ENCODE measurements at regions not wholly inside any gene's neighbourhood (a gene's known extent, or its start where the extent isn't known, plus 50 kb on each side); places are given as distances from the start of the nearest gene placed in this dataset.
"Not testable (repeated sequence)": the region's sequence is repeated elsewhere in the genome, so short reads cannot be mapped to it uniquely, and the experiment has no call there.

DNA sequence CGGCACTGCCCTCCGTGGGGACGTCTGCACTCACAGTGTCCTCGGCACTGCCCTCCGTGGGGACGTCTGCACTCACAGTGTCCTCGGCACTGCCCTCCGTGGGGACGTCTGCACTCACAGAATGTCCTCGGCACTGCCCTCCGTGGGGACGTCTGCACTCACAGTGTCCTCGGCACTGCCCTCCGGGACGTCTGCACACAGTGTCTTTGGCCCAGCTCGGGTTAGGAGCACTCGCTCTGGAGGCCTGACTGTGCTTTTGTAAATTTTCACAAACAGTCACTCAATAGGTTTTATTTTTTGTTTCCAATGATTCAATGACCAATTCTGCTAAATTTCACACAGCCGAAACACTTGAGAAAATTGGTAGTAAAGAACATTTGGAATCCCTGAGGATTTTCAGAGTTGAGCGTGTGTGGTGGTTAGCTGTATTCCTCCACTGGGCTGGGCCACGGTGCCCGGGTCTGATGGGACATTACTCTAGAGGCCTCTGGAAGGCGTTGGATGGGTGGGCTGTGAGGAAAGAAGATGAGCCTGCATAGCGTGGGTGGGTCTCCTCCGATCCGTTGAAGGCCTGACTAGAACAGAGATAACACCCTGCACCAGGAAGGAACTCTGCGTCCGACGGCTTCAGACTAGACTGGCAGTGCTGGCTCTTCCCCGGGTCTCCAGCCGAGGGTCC lies 134.8 kb downstream of the RTP5 start:
- DNase-seq (ENCODE audit: low read depth): no peak

DNA sequence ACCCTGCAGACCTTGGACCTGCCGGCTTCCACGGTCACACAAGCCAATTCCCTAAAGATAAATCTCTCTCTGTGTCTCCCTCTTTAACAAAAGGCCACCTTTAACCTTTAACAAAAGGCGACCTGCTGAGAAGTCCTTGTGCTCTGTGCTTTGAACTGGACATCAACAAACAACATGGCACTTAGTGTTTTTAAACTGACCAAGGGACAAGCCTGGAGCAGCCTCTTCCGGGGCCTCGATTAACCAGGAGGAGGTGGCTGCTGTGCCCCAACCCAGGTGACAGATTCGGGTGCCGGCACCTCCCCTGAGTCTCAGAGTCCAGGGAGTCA lies 135.3 kb downstream of the RTP5 start:
- no peak for DNase-seq (ENCODE audit: low read depth)

DNA sequence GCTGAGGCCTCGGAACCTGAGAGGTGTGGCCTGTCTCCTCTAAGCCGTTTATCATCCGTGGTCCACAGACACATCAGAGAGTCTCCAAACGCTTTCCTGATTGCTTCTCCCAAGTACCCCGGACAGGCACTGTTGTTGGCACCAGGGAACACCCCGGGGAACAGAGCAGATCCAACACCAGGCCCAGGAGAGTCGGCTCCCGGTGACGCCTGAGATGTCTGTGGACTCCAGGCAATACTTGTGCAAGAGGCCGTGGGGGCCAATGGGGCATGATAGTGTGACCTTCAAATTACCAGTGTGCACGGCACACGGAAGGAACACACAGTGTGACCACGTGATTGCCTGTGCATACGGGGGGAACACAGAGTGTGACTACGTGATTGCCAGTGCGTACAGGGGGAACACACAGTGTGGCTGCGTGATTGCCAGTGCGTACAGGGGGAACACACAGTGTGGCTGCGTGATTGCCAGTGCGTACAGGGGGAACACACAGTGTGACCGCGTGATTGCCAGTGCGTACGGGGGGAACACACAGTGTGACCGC lies 136.6 kb downstream of the RTP5 start:
- DNase-seq (ENCODE audit: low read depth): not testable (repeated sequence)

DNA sequence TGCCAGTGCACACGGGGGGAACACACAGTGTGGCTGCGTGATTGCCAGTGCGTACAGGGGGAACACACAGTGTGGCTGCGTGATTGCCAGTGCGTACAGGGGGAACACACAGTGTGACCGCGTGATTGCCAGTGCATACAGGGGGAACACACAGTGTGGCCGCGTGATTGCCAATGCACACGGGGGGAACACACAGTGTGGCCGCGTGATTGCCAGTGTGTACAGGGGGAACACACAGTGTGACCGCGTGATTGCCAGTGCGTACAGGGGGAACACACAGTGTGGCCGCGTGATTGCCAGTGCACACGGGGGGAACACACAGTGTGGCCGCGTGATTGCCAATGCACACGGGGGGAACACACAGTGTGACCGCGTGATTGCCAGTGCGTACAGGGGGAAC lies 139.4 kb downstream of the RTP5 start:
- DNase-seq (ENCODE audit: low read depth): not testable (repeated sequence)

DNA sequence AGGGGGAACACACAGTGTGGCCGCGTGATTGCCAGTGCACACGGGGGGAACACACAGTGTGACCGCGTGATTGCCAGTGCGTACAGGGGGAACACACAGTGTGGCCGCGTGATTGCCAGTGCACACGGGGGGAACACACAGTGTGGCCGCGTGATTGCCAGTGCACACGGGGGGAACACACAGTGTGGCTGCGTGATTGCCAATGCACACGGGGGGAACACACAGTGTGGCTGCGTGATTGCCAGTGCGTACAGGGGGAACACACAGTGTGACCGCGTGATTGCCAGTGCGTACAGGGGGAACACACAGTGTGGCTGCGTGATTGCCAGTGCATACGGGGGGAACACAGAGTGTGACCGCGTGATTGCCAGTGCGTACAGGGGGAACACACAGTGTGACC lies 140.3 kb downstream of the RTP5 start:
- not testable (repeated sequence) for DNase-seq (ENCODE audit: low read depth)

DNA sequence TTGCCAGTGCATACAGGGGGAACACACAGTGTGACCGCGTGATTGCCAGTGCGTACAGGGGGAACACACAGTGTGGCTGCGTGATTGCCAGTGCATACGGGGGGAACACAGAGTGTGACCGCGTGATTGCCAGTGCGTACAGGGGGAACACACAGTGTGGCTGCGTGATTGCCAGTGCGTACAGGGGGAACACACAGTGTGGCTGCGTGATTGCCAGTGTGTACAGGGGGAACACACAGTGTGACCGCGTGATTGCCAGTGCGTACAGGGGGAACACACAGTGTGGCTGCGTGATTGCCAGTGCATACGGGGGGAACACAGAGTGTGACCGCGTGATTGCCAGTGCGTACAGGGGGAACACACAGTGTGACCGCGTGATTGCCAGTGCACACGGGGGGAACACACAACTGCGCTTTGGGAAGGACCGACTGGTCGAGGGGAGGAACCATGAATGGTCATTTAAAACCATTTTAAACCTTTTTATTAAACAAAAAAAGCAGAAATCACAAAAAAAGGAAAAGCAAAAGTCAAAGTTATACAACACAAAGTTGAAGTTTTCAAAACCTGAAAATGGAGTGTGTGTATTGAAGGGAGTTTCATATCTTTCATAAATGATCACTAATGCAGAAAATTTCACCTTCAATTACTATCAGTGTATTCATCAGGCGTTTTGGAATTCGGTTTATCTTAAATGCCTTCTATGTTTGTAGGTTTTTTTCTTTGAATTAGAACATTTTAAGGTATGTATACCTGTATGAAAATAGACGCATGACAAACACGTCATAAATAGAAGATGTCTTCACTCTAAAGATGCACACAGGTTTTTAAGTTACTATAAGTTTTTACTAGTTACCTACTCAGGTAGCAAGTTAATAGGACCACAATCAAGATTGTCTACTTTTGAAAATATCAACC lies 141.0 kb downstream of the RTP5 start:
- not testable (repeated sequence) for DNase-seq (ENCODE audit: low read depth)

DNA sequence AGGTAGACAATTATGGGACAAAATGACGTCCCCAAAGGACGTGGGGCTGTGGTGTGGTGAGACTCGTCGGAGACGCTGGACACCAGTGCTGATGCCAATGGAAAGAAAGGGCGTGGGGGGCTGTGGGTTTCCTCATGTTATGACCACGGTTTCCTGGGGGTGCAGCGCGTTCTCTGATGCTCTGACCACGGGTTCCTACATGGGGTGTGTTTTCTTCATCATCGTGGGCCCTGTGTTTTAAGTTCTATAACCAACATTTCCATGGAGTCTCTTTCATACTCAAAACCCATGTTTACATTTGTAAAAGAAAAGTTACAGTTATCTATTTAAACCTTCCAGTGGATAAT lies 141.6 kb downstream of the RTP5 start:
- no peak for DNase-seq (ENCODE audit: low read depth)

DNA sequence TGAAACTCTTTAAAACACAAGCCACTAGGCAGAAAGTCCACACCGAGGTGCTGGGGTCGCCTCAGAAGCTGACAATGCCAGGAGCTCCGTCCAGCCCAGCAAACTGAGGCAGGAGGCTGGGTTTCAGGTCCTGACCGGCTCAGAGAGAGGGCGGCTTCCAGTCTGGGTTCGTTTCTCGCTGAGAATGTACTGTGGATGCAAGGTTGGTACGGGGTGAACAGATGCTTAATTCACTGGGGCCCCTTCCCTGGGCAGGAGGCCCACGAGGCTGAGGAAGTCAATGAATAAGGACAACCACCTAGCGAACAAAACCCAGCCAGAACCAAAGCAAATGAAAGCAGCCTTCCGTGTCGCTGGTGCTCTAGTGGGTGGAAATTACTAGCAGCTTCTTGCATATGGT lies 142.0 kb downstream of the RTP5 start:
- DNase-seq (ENCODE audit: low read depth): no peak

DNA sequence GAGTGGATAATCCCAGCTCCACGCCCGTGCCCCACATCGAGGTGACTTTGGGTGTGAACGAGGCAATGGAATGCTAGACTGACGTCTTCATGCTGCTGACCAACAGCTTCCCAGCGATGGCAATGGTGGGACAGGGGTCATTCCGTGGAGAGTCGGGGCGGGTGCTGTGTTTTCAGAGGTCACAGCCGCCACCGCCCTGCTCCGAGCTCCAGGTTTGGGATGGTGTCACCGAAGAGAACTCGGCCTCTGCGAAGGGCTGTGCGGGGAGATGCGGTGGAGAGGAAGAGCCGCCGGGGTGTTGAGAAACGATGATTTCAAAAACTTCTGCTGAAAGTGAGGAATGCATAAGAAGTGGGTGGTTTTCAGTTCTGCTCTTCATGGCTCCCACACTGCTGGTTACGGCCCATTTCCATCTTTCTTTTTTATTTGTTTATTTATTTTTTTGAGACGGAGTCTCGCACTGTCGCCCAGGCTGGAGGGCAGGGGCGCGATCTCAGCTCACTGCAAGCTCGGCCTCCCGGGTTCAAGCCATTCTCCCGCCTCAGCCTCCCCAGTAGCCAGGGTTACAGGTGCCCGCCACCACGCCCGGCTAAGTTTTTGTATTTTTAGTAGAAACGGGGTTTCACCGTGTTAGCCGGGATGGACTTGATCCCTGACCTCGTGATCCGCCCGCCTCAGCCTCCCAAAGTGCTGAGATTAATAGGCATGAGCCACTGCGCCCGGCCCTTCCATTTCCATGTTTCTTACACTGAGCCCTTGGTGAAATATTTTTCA lies 142.6 kb downstream of the RTP5 start:
- DNase-seq (ENCODE audit: low read depth): no peak

DNA sequence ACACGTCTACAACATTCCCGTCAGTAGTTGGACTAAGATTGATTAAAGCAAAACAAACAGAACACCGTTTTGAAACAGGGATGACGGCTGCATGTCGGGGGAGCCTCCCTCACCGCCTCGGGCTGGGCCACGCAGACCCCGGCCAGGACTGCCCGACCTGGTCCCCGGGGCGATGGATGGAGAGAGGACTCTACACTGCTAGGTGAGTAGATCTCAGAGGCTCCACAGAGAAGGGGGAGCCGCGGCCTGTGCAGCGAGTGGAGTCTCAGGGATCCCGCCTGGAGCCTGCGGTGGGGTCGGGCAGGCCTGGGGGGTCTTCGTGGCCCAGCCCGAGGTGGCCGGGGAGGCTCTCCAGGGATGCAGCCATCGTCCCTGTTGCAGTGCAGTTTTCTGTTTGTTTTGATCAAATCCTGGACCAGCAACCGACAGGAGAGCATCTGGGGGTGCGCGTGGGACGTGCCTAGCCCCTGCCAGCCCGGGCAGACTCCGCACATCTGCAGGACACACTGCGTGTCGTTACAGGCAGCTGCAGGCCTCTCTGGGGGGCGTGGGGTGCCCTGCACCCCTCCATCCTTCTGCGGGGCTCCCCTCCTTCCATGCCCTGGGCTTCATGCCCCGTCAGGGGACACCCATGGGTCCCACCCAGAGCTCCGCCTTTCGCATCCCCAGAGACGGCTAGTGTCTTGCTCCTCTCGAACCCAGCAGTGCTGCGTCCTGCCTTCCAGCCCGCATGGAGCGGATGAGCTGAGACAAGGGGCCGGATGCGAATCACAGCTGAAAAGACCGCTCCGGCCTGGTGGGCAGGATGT lies 143.6 kb downstream of the RTP5 start:
- DNase-seq (ENCODE audit: low read depth): no peak

DNA sequence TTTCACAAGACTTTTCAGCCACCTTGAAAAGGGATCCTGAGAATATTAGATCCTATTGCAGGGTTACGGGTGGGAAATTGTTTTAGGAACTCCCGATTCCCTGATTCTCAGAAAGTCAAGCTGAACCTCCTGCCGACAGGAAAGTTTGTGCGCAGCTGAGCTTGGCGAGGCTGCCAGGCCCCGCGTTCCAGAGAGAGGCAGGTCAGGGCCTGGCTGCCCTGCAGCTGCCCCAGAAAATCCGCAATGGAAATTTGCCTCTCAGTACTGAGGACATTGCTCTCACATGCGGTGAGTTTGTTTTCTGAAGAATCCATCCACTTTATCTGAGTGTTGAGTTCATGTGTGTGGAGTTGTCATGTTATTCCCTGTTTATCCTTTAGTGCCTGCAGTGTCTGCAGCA lies 144.2 kb downstream of the RTP5 start:
- DNase-seq (ENCODE audit: low read depth): no peak

DNA sequence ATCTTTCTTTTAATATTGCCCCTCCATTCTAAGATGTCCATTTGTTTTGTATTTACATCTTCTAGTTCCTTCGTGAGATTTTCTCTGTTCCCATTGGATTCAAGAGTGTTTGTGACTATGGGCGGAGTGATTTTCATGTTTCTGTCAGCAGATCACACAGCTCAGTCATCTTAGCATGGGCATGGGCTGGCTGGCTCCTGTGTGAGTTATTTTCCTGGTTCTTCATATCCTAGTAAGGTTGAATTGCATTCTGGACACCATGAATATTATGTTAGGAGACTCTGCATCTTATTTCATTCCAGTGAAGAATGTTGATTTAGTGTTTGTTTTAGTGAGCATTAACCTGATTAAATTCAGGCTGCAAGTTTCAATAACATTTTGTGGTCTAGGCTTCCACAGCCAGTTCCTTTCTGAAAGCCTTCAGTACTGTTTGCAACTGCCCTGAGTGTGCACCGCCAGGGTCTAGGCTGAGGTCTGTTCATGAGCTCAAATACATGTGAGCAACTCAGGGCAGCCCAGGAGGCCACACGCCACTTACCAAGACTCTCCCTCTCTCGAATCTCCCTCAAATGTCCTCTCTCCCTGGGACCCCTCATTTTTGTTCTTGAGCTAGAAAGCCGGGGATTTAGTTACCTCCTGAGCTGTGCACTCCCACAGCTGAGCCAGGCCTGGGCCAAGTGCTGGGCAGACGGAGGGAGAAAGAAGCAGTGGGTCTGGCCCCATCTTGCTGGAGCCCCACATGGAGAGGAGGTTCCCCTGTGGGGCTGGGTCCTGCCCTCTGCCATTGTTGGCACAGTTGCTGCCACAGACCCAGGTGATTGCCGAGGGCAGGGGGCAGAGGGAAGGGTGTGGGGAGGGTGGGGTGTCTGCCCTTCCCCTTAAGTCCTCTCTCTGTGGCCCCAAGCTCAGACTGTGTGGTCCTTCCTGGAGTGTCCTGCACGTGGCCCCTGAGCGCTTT lies 145.9 kb downstream of the RTP5 start:
- no peak for DNase-seq (ENCODE audit: low read depth)

DNA sequence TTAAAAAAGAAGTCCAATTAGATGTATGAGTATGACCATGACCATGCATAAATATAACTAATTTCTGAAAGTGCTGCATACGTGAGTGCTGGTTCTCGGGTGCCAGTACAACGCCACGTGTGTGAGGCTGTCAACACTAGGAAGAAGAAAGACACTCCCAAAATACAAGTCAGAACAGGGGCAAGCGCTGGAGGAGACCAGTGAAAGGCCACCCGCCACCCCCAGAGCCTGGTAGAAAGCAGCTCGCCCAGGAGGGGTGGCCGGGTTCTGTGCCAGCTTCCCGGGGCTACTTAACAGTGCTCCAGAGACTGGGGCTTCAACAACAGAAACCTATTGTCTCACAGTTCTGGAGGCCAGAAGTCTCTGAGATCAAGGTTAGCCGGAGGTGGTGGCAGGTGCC lies 147.6 kb downstream of the RTP5 start:
- no peak for DNase-seq (ENCODE audit: low read depth)

DNA sequence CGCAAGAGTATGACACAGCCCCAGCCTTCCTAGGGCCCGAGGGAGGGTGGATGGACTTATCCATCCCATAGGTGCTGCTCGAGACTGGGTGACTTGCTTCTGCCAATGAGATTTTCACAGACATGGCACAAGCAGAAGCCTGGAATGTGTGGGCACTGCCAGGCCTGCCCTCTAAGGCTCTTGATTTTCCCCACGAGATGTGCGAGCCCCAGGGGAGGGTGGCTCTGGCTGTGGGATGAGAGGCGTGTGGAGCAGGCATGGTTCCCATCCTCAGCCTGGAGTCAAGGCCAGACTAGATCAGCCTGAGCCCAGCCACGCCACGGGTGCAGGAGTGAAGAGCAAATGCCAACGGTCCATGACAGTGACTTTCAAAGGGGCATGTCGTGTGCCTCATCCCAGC lies 148.9 kb downstream of the RTP5 start:
- DNase-seq (ENCODE audit: low read depth): not testable (repeated sequence)

DNA sequence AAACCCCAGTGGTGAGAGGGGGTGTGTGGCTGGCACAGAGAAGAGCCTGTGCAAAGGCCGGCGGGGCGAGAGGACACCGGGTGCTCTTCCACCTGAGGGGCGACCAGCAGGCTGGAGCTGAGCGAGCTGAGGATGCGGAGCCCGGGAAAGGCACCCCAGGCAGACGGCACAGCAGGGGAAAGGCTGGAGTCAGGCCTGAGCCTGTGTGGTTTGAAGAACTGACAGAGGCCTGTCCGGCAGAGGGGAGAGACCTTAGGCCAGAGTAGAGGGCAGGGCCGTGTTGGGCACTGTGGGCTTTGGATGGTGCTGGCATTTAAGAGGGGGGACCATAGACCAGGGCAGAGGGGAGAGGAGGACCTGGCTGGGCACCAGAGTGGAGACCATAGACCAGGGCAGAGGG lies 149.8 kb downstream of the RTP5 start:
- no peak for DNase-seq (ENCODE audit: low read depth)

DNA sequence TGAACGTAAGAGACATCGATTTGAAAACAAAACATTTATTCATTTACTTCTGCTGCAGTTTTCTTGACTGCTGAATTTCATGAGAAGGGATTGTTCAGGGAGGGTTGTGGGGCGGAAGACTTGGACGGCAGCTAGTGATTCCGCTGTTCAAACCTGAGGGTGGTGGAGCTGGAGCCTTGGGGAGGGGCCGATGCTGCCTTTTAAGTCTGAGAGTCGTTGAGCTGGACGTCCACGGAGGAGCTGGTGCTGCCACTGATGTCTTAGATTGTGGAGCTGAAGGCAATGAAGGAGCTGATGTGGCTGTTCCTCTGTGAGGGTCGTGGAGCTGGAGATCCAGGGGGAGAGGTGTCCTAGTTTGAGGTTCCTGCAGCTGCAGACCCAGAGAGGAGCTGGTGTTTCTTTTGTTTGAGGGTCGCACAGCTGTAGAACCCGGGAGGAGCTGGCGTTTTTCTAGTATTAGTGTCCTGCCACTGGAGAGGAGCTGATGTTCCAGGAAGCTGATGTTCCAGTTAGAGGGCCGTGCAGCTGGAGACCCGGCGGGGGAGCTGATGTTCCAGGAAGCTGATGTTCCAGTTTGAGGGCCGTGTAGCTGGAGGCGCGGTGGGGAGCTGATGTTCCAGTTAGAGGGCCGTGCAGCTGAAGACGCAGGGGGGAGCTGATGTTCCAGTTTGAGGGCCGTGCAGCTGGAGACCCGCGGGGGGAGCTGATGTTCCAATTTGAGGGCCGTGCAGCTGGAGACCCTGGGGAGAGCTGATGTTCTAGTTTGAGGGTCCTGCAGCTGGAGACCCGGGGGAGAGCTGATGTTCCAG lies 150.9 kb downstream of the RTP5 start:
- DNase-seq (ENCODE audit: low read depth): no peak

DNA sequence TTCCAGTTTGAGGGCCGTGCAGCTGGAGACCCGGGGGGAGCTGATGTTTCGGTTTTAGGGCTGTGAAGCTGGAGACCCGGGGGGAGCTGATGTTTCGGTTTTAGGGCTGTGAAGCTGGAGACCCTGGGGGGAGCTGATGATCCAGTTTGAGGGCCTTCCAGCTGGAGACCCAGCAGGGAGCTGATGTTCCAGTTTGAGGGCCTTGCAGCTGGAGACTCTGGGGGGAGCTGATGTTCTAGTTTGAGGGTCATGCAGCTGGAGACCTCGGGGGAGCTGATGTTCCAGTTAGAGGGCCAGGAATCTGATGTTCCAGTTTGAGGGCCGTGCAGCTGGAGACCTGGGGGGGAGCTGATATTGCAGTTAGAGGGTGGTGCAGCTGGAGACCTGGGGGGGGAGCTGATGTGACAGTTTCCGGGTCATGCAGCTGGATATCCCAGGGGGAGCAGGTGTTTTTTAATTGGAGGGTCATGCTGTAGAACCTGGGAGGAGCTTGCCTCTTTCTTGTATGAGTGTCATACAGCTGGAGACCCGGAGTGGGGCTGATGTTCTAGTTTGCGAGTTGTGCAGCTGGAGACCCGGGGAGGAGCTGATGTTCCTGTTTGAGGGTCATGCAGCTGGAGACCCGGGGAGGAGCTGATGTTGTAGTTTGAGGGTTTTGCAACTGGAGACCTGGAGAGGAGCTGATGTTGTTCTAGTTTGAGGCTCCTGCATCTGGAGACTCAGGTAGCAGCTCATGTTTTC lies 153.2 kb downstream of the RTP5 start:
- no peak for DNase-seq (ENCODE audit: low read depth)

DNA sequence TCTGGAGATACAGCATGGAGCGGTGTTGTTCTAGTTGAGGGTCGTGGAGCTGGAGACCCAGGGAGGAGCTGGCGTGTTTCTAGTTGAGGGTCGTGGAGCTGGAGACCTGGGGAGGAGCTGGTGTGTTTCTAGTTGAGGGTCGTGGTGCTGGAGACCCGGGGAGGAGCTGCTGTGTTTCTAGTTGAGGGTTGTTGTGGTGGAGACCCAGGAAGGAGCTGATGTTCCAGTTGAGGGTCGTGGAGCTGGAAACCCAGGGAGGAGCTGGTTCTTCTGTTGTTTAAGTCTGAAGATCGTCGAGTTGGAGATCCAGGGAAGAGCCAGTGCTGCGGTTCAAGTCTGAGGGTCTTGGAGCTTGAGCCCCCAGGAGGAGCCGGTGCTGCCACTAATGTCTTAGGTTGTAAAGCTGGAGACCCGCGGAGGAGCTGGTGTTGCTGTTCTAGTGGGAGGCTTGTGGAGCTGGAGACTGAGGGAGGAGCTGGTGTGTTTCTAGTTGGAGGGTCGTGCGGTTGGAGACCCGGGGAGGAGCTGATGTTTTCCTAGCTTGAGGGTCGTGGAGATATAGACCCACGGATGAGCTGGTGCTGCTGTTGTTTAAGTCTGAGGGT lies 155.3 kb downstream of the RTP5 start:
- no peak for DNase-seq (ENCODE audit: low read depth)

Measured in stimulated activated CD8-positive, alpha-beta memory T cell treated with anti-CD3 and anti-CD28 coated beads, Interleukin-15, amount 100 ng/mL, for 24 hours (primary cell).